CD4-positive, alpha-beta memory T cell (primary cell): ENCODE measurements at regions not wholly inside any gene's neighbourhood (a gene's known extent, or its start where the extent isn't known, plus 50 kb on each side); places are given as distances from the start of the nearest gene placed in this dataset.
A peak's percentile ranks its signal among the peaks of the same experiment; 100 is the strongest.
"Not testable (repeated sequence)": the region's sequence is repeated elsewhere in the genome, so short reads cannot be mapped to it uniquely, and the experiment has no call there.

ENCODE experiments used
- CTCF ChIA-PET: fragments of 350-600 bp; sonication (Branson Sonifier 250); formaldehyde crosslinking; loops from one replicate; lab custom pipeline; 2021; ENCODE audit warnings: inconsistent platforms; ENCODE audit not compliant: partially characterized antibody; lab: Charles Lee
- POLR2A ChIA-PET: fragments of 350-600 bp; sonication (Branson Sonifier 250); formaldehyde crosslinking; loops from one replicate; lab custom pipeline; 2021; ENCODE audit not compliant: partially characterized antibody; lab: Charles Lee
- DNase-seq, 5 donors: peaks; one replicate each; pipeline versions ENCODE4 v3.0.0 to v3.0.0-alpha.2; 2020 to 2022; ENCODE audit warnings: mixed read lengths in 1 of 5
- H3K27ac ChIP-seq: one replicate; pipeline ENCODE4 v1.7.0; 2013; ENCODE audit warnings: low read depth, low read length
- H3K27me3 ChIP-seq: 2 replicates; pipeline ENCODE4 v1.7.0; 2013; ENCODE audit warnings: mild to moderate bottlenecking, low read length, moderate library complexity; ENCODE audit not compliant: insufficient read depth
- H3K36me3 ChIP-seq: 2 replicates; pipeline ENCODE4 v1.7.0; 2013; ENCODE audit warnings: mild to moderate bottlenecking, low read length, moderate library complexity; ENCODE audit not compliant: insufficient read depth
- H3K4me1 ChIP-seq: 2 replicates; pipeline ENCODE4 v1.7.0; 2013; ENCODE audit warnings: mild to moderate bottlenecking, low read length, moderate library complexity; ENCODE audit not compliant: insufficient read depth
- H3K4me3 ChIP-seq, 2 donors: one replicate each; pipeline ENCODE4 v1.7.0; 2013; ENCODE audit warnings: low read length in 2 of 2, mild to moderate bottlenecking in 1 of 2
- H3K9me3 ChIP-seq, 2 donors: one replicate each; pipeline ENCODE4 v1.7.0; 2013; ENCODE audit warnings: low read length in 2 of 2, control low read depth in 1 of 2; ENCODE audit not compliant: control insufficient read depth in 1 of 2
- H3K27ac Mint-ChIP-seq, 7 donors: one replicate each; pipeline ENCODE4 v1.8.0; 2020 to 2021; ENCODE audit warnings: mixed read lengths in 7 of 7, mild to moderate bottlenecking in 6 of 7, inconsistent platforms in 3 of 7, moderate library complexity in 3 of 7
- H3K27me3 Mint-ChIP-seq, 2 donors: one replicate each; pipeline ENCODE4 v1.8.0; 2020 to 2021; ENCODE audit warnings: mixed read lengths in 2 of 2
- H3K36me3 Mint-ChIP-seq, 2 donors: one replicate each; pipeline ENCODE4 v1.8.0; 2020 to 2021; ENCODE audit warnings: mixed read lengths in 2 of 2, inconsistent platforms in 1 of 2, mild to moderate bottlenecking in 1 of 2
- H3K4me1 Mint-ChIP-seq, 4 donors: one replicate each; pipeline ENCODE4 v1.8.0; 2020 to 2021; ENCODE audit warnings: mixed read lengths in 4 of 4, mild to moderate bottlenecking in 1 of 4
- H3K4me3 Mint-ChIP-seq, 8 donors: one replicate each; pipeline ENCODE4 v1.8.0; 2020 to 2021; ENCODE audit warnings: mixed read lengths in 8 of 8, mild to moderate bottlenecking in 7 of 8, moderate library complexity in 6 of 8, inconsistent platforms in 3 of 8
- H3K9me3 Mint-ChIP-seq, 8 donors: one replicate each; pipeline ENCODE4 v1.8.0; 2020 to 2021; ENCODE audit warnings: mixed read lengths in 8 of 8, mild to moderate bottlenecking in 5 of 8, inconsistent platforms in 3 of 8, moderate library complexity in 1 of 8
- intact Hi-C: fragments of 100-400 bp; cut with micrococcal nuclease; formaldehyde crosslinking; loops from one replicate; pipeline ENCODE4 v1.15.1; 2023

GRCh38 chr14:105636935-105637334 lies 110.6 kb downstream of the TMEM121 start:
- H3K4me1 ChIP-seq = no peaks in the 10 kb centered on the region
- H3K27me3 ChIP-seq = no peaks in the 10 kb centered on the region
- peaks cover 0 to 2% (median 0%) of the 10 kb centered on the region in 4 donors for H3K4me1 Mint-ChIP-seq
- peaks cover 0 to 3% of the 10 kb centered on the region in 2 donors for H3K27me3 Mint-ChIP-seq
- no peak for DNase-seq
- peak overlapping the region in 1 of 7 donors; percentile 68 for H3K27ac Mint-ChIP-seq
- H3K9me3 ChIP-seq = no peaks in the 10 kb centered on the region
- no peaks in the 10 kb centered on the region for H3K36me3 ChIP-seq
- H3K4me3 Mint-ChIP-seq = no peak overlapping the region
- no peaks in the 10 kb centered on the region for H3K36me3 Mint-ChIP-seq
- intact Hi-C loops = no loop called here
- ChIA-PET CTCF (no interaction called here), POLR2A (no interaction called here)
- H3K27ac ChIP-seq = no peak overlapping the region
- peaks cover 0 to 11% (median 8%) of the 10 kb centered on the region in 8 donors for H3K9me3 Mint-ChIP-seq
- no peak overlapping the region for H3K4me3 ChIP-seq

GRCh38 chr14:105637345-105637744 lies 111.0 kb downstream of the TMEM121 start:
- H3K4me3 Mint-ChIP-seq, H3K4me3 ChIP-seq, H3K9me3 Mint-ChIP-seq, H3K27ac ChIP-seq, CTCF ChIA-PET, H3K27me3 ChIP-seq, H3K27ac Mint-ChIP-seq, H3K9me3 ChIP-seq, H3K36me3 Mint-ChIP-seq, intact Hi-C loops, H3K36me3 ChIP-seq, H3K4me1 ChIP-seq, DNase-seq, POLR2A ChIA-PET, H3K4me1 Mint-ChIP-seq, H3K27me3 Mint-ChIP-seq: not testable (repeated sequence)

- H3K27ac Mint-ChIP-seq, H3K9me3 Mint-ChIP-seq, H3K36me3 ChIP-seq, CTCF ChIA-PET, H3K36me3 Mint-ChIP-seq, H3K9me3 ChIP-seq, H3K4me3 ChIP-seq, H3K4me1 Mint-ChIP-seq, intact Hi-C loops, H3K27ac ChIP-seq, H3K4me3 Mint-ChIP-seq, DNase-seq, H3K4me1 ChIP-seq, POLR2A ChIA-PET, H3K27me3 ChIP-seq, H3K27me3 Mint-ChIP-seq: not testable (repeated sequence)
Measured at GRCh38 chr14:105639969-105640931, 113.9 kb downstream of the TMEM121 start.

- no peak overlapping the region for H3K27ac ChIP-seq
- no peaks in the 10 kb centered on the region for H3K36me3 ChIP-seq
- H3K27me3 ChIP-seq = no peaks in the 10 kb centered on the region
- Mint-ChIP-seq H3K27me3 (peaks cover 1 to 2% of the 10 kb centered on the region in 2 donors), H3K27ac (no peak overlapping the region), H3K4me3 (no peak overlapping the region), H3K36me3 (no peaks in the 10 kb centered on the region), H3K4me1 (peaks cover 0 to 2% (median 0%) of the 10 kb centered on the region in 4 donors), H3K9me3 (peaks cover 0 to 2% (median 0%) of the 10 kb centered on the region in 8 donors)
- ChIA-PET CTCF (no interaction called here), POLR2A (no interaction called here)
- H3K4me3 ChIP-seq = no peak overlapping the region
- intact Hi-C loops = no loop called here
- H3K4me1 ChIP-seq = no peaks in the 10 kb centered on the region
- H3K9me3 ChIP-seq = no peaks in the 10 kb centered on the region
- no peak for DNase-seq
Measured at GRCh38 chr14:105641075-105641937, 114.9 kb downstream of the TMEM121 start.

GRCh38 chr14:105641951-105642350 lies 115.6 kb downstream of the TMEM121 start:
- POLR2A ChIA-PET = not testable (repeated sequence)

GRCh38 chr14:105642486-105642885 lies 116.1 kb downstream of the TMEM121 start:
- H3K27ac ChIP-seq, DNase-seq, H3K4me1 Mint-ChIP-seq, H3K9me3 ChIP-seq, POLR2A ChIA-PET, H3K4me3 Mint-ChIP-seq, intact Hi-C loops, H3K9me3 Mint-ChIP-seq, CTCF ChIA-PET, H3K27me3 Mint-ChIP-seq, H3K4me1 ChIP-seq, H3K27ac Mint-ChIP-seq, H3K36me3 Mint-ChIP-seq, H3K27me3 ChIP-seq, H3K4me3 ChIP-seq, H3K36me3 ChIP-seq: not testable (repeated sequence)

More at GRCh38 chr14:105641951-105642350, 115.6 kb downstream of the TMEM121 start:
- H3K27ac ChIP-seq, H3K27me3 ChIP-seq, H3K36me3 Mint-ChIP-seq, H3K4me1 ChIP-seq, H3K4me3 Mint-ChIP-seq, CTCF ChIA-PET, H3K9me3 Mint-ChIP-seq, H3K9me3 ChIP-seq, DNase-seq, H3K36me3 ChIP-seq, H3K4me1 Mint-ChIP-seq, H3K4me3 ChIP-seq, intact Hi-C loops, H3K27me3 Mint-ChIP-seq, H3K27ac Mint-ChIP-seq: not testable (repeated sequence)

- POLR2A ChIA-PET, H3K4me3 ChIP-seq, H3K9me3 ChIP-seq, H3K27me3 Mint-ChIP-seq, DNase-seq, H3K27ac ChIP-seq, CTCF ChIA-PET, H3K27me3 ChIP-seq, H3K4me3 Mint-ChIP-seq, H3K27ac Mint-ChIP-seq, H3K4me1 ChIP-seq, H3K36me3 Mint-ChIP-seq, H3K4me1 Mint-ChIP-seq, H3K9me3 Mint-ChIP-seq, H3K36me3 ChIP-seq, intact Hi-C loops: not testable (repeated sequence)
Measured at GRCh38 chr14:105643406-105644052, 117.1 kb downstream of the TMEM121 start.
